Thymus (tissue), 11 donors: ENCODE measurements at regions not wholly inside any gene's neighbourhood (a gene's known extent, or its start where the extent isn't known, plus 50 kb on each side); places are given as distances from the start of the nearest gene placed in this dataset.

ENCODE experiments used
- DNase-seq, 9 donors: peaks; one replicate each; pipeline ENCODE4 v3.0.0-alpha.2; 2013; ENCODE audit warnings: low spot score in 9 of 9, low read depth in 6 of 9, missing footprints in 1 of 9
- H3K27ac ChIP-seq, 2 donors: one replicate each; pipeline ENCODE4 v1.5.1; 2013; ENCODE audit warnings: control low read depth in 1 of 2, low read depth in 1 of 2, low read length in 1 of 2, mild to moderate bottlenecking in 1 of 2, moderate library complexity in 1 of 2
- H3K27me3 ChIP-seq, 2 donors: one replicate each; pipeline ENCODE4 v1.5.1; 2013; ENCODE audit warnings: low read length in 1 of 2; ENCODE audit not compliant: control insufficient read depth in 2 of 2, insufficient read depth in 1 of 2
- H3K36me3 ChIP-seq, 2 donors: one replicate each; pipeline ENCODE4 v1.5.1; 2013; ENCODE audit warnings: low read length in 1 of 2, mild to moderate bottlenecking in 1 of 2, moderate library complexity in 1 of 2; ENCODE audit not compliant: control insufficient read depth in 2 of 2, insufficient read depth in 2 of 2
- H3K4me1 ChIP-seq, 2 donors: one replicate each; pipeline ENCODE4 v1.5.1; 2013; ENCODE audit warnings: low read length in 2 of 2; ENCODE audit not compliant: control insufficient read depth in 2 of 2, insufficient read depth in 2 of 2
- H3K4me3 ChIP-seq, 2 donors: one replicate each; pipeline ENCODE4 v1.5.1; 2013; ENCODE audit warnings: low read length in 2 of 2, control low read depth in 1 of 2, mild to moderate bottlenecking in 1 of 2
- H3K9me3 ChIP-seq, 2 donors: one replicate each; pipeline ENCODE4 v1.5.1; 2013; ENCODE audit warnings: low read length in 1 of 2, mild to moderate bottlenecking in 1 of 2; ENCODE audit not compliant: control insufficient read depth in 2 of 2, insufficient read depth in 1 of 2
- WGBS: extraction: QIAGEN DNeasy Blood & Tissue Kit; methylation state at CpG from one replicate; pipeline ENCODE4 v1.1.7; 2013; 5-methylcytosine and 5-hydroxymethylcytosine counted together
- donor health status: healthy.

DNA sequence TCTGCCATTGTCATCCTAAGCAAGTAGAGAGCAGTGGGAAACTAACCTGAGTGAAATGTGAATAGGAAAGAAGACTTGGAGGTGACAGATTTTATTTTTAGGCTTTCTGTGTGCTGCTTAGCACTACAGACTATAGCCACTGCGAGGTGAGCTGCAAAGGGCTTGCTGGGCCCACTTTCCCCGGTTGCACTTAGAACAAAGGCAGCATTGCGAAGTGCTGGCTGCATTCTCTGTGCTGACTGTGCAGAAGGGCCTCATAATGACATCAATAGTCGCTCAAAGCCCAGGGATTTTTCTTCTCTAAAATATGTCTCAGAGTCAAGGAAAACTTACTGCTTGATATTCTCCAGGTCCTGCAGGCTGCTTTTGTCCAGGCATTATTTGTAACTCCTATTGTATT is 592.1 kb downstream of the TDRD15 start:
- no peak for DNase-seq
- Histone ChIP-seq H3K9me3 (no peaks in the 10 kb centered on the region), H3K27ac (no peak overlapping the region), H3K36me3 (no peaks in the 10 kb centered on the region), H3K27me3 (no peaks in the 10 kb centered on the region), H3K4me1 (no peaks in the 10 kb centered on the region), H3K4me3 (no peak overlapping the region)
- WGBS, result 82% methylated on average over 4 of the region's 4 CpGs

DNA sequence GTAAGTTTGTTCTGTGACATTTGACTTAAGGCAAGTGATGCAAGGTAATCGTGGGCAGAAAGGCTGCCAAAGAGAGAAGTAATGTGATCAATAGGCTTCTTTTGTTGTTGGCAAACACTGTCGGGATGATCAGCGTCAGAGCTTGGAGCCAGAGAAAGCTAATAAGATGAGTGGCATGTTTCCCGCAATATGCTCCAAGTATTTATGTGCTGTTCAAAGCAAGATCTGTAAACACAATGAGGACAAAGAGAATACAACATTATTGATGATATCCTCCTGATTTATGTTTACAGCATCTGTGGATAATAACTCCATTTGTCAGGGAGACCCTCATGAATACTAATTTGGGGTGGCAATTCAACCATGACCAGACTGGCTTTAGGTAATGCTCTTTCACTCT is 603.3 kb downstream of the TDRD15 start:
- WGBS, result 72% methylated on average over 4 of the region's 4 CpGs

DNA sequence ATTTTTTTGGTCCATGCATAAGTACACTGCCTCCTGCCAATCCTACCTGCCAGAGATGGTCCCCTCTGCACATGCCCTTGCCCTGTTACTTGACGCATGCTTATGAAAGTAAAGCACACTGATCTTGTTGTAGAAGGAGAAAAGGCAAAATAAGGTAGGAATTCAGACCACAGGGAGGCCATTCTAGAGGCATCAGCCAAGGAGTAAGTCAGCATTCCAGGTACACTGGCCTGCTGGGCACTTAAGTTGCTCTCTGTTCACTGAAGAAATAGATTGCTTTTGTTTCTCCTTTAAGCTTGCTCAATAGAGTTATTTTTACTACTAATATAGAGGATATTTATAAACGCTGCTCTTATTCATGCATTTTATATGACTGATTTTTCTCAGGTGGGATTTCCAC is 604.4 kb downstream of the TDRD15 start:
- H3K27me3 ChIP-seq, result no peaks in the 10 kb centered on the region
- no peak for DNase-seq
- no peak overlapping the region for H3K4me3 ChIP-seq
- H3K27ac ChIP-seq, result no peak overlapping the region
- 95% methylated on average over 2 of the region's 2 CpGs for WGBS
- no peaks in the 10 kb centered on the region for H3K9me3 ChIP-seq
- no peaks in the 10 kb centered on the region for H3K4me1 ChIP-seq
- H3K36me3 ChIP-seq, result no peaks in the 10 kb centered on the region

More for the DNA sequence above, 603.3 kb downstream of the TDRD15 start:
- Histone ChIP-seq H3K27ac (no peak overlapping the region), H3K9me3 (no peaks in the 10 kb centered on the region), H3K36me3 (no peaks in the 10 kb centered on the region), H3K27me3 (no peaks in the 10 kb centered on the region), H3K4me1 (no peaks in the 10 kb centered on the region), H3K4me3 (no peak overlapping the region)
- no peak for DNase-seq

DNA sequence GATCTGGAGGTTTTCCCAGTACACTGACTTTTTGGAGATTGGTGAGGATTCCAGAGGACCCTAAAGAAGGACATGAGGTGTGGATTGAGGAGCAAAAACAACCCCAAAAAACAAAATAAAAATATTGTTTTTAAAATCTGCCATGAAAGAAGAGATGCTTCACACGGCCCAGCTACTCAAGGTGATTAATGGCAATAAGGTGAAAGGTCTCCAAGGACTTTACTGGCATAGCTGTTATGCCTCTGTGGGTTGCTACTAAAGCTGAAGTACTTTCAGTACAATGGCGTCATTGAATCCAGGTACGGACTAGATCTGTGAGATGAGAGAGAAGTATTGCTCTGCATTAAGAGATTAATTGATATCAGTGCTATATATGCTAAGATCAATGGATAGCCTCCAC is 606.4 kb downstream of the TDRD15 start:
- Histone ChIP-seq H3K27ac (no peak overlapping the region), H3K9me3 (no peaks in the 10 kb centered on the region), H3K4me1 (no peaks in the 10 kb centered on the region), H3K36me3 (no peaks in the 10 kb centered on the region), H3K4me3 (no peak overlapping the region), H3K27me3 (no peaks in the 10 kb centered on the region)
- no peak for DNase-seq
- WGBS, result 86% methylated on average over 3 of the region's 3 CpGs

DNA sequence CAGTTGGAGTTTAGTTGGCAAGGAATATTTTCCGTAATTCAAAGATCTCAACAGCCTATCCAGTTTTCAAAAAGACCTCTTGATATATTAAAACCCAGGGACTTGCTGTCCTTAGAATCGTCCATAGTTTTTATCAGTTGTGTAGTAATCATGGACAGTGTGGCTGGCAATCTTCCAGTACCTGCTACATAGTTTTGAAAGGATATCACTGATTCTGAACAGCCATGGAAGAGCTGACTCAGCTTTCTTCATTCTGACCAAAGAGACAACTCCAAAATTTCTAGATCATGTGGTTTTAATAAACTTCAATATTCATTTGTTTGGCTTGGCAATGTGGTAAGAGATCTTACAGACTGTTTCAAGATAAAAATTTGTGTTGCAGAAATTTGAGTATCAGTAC is 616.7 kb downstream of the TDRD15 start:
- Histone ChIP-seq H3K4me1 (no peaks in the 10 kb centered on the region), H3K27ac (no peak overlapping the region), H3K4me3 (no peak overlapping the region), H3K9me3 (no peaks in the 10 kb centered on the region), H3K36me3 (no peaks in the 10 kb centered on the region), H3K27me3 (no peaks in the 10 kb centered on the region)
- DNase-seq, result no peak
- WGBS, result 93% methylated on average over 2 of the region's 2 CpGs

DNA sequence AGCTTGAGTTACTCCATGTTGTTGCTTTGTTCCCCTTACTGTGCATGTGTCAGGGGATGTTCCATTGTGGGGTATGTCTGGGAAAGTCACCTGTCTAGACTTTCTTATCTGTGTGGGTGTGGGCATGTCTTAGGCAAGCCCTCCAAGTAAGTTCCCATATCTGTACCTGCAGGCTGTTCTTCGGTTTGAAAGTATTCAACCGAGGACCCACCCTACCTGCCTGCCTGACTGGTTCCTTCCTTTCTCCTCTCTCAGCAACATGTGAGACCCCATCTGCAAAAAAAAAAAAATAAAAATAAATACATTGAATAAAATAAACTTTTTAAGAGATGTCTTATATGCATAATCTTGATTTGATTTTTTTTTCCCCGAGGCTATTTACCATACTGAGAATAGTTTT is 622.7 kb downstream of the TDRD15 start:
- DNase-seq, result no peak

DNA sequence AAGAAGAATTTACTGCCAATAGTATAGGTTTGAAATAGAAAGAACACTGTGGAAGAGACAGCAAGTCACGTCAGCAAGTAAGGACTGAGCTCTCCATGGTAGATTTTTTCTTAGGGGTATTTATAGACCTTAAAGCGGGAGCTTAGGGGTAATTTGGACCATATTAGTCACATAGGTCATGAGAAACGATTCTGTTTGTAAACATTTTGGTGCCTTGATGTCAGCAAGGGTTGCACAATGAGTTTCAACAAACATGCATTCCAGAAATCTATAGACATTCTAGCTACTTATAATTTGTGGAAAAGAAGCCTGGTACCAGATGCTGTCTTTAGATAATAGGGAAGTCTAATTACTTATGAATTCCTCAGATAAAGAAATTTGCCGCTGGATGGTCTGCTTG is 624.7 kb downstream of the TDRD15 start:
- DNase-seq, result no peak
- no peaks in the 10 kb centered on the region for H3K36me3 ChIP-seq
- no peak overlapping the region for H3K4me3 ChIP-seq
- H3K27ac ChIP-seq, result no peak overlapping the region
- 83% methylated on average over 4 of the region's 4 CpGs for WGBS
- H3K4me1 ChIP-seq, result no peaks in the 10 kb centered on the region
- H3K27me3 ChIP-seq, result no peaks in the 10 kb centered on the region
- H3K9me3 ChIP-seq, result no peaks in the 10 kb centered on the region

More for the DNA sequence above, 622.7 kb downstream of the TDRD15 start:
- Histone ChIP-seq H3K36me3 (no peaks in the 10 kb centered on the region), H3K27me3 (no peaks in the 10 kb centered on the region), H3K9me3 (no peaks in the 10 kb centered on the region), H3K4me1 (no peaks in the 10 kb centered on the region), H3K4me3 (no peak overlapping the region), H3K27ac (no peak overlapping the region)
- WGBS, result 93% methylated on average over 3 of the region's 3 CpGs

DNA sequence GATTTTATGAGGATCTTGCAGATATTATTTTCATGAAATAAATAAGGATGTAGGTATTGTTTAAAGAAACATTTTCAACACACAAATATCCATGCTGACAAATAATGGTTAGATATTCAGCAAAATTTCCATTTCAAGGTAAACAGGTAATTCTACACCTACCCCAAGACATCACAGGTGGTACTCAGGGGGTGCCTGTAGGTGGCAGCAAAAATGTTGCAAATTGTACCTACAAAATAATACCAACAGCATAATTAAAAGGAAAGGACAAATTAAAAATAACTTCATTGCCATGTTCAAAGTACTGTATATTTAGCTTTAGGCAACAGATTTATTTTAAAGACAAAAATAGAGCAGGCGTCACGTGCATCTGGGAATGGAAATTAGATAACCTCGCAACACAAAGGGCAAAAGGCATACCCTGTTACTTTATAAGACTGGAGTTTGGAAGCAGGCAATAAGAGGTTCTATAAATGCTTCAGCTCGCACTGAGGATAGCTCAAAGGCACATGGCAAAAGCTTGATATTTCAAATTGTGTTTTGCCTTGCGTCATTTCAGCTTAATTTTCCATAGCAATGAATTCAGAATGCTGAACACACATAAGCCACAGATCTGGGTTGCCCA is 630.5 kb downstream of the TDRD15 start:
- no peaks in the 10 kb centered on the region for H3K9me3 ChIP-seq
- no peaks in the 10 kb centered on the region for H3K4me1 ChIP-seq
- WGBS, result 80% methylated on average over 5 of the region's 5 CpGs
- no peaks in the 10 kb centered on the region for H3K27me3 ChIP-seq
- no peaks in the 10 kb centered on the region for H3K36me3 ChIP-seq
- H3K4me3 ChIP-seq, result no peak overlapping the region
- H3K27ac ChIP-seq, result no peak overlapping the region
- no peak for DNase-seq

DNA sequence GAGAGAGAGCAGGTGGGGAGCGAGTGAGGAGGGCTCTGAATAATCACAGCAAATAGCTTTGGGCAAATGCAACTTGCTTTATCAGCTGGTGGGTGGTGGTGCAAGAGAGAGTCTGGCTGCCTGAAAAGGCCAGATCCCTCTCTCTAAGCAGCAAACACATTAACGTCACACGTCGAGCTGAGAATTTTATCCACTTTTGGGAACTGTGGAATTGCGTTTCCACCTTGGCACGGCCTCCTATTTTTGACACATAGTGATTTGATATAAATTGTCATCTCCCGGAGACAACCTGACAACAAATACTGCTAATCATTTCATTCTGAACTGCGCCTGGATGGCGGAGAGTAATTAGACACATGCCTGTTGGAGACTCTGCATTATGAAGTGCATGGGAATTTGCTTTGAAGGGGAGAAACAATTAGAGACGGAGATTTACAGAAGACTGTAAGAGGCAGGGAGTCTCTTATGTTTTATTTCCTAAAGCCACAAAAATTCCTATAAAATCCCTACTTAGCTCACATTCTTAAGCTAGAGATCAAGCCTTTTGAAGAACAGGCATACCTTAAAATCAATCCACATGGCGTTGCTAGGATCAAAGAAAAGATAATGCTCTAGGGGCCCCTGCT is 634.1 kb downstream of the TDRD15 start:
- Histone ChIP-seq H3K4me3 (no peak overlapping the region), H3K36me3 (no peaks in the 10 kb centered on the region), H3K27ac (no peak overlapping the region), H3K9me3 (no peaks in the 10 kb centered on the region), H3K4me1 (no peaks in the 10 kb centered on the region), H3K27me3 (no peaks in the 10 kb centered on the region)
- no peak for DNase-seq
- WGBS, result 90% methylated on average over 11 of the region's 11 CpGs
